HL-60/S4 (cell line): ENCODE measurements at regions not wholly inside any gene's neighbourhood (a gene's known extent, or its start where the extent isn't known, plus 50 kb on each side); places are given as distances from the start of the nearest gene placed in this dataset.
"Not testable (repeated sequence)": the region's sequence is repeated elsewhere in the genome, so short reads cannot be mapped to it uniquely, and the experiment has no call there.

Source experiments
- in situ Hi-C: fragments of 300-500 bp; cut with MboI; formaldehyde crosslinking; loops from 2 replicates; pipeline ENCODE4 v1.14.3; 2022; ENCODE audit warnings: low sequenced_read_pairs

DNA sequence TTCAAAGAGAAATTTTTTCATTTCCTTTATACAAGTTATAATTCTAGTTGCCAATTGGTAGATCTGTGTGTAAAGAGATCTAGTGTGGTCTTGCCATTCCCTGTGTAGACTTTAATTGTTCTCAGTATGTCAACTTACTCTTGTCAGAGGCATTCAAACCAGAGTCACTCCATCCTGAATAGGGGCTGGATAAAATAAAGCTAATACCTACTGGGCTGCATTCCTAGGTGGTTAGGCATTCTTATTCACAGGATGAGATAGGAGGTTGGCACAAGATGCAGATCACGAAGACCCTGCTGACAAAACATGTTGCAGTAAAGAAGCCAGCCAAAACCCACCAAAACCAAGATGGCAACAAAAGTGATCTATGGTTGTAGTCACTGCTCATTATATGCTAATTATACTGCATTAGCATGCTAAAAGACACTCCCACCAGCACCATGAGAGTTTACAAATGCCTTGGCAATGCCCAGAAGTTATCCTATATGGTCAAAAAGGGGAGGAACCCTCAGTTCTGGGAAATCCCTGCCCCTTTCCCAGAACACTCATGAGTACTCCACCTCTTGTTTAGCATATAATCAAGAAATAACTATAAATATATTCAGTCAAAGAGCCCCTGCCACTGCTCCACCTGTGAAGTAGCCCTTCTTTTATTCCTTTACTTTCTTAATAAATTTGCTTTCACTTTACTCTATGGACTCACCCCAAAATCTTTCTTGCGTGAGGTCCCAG is 74.0 kb upstream of the ADAMTS5 start:
- in situ Hi-C loops, result no loop called here

DNA sequence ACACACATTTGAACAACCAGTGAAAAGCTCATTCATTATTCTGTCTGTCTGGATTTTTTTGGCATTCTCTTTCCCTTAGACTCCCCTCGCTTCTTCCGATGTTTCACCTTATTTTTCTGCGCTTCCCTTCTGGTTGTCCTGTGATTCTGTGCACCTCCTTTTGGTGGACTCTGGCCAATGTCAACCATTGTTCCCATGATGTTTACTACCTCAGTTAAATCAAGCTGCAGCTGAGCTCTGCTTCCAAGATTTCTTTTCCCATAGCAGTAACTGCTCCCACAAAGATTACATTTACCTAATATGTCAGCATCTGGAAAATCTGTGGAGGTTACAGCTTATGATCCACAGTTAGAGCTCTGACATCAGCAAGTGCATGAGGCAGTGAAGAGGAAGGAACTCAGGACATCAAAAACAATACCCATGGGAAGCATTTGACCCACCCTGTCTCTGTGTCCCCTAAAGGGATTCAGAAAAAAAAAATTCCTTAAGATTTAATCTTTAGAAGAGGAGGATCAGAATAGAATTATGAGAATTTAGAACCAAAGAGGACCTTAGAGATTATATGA is 69.9 kb upstream of the ADAMTS5 start:
- in situ Hi-C loops, result no loop called here

- in situ Hi-C loops, result no loop called here
These were observed 68.9 kb upstream of the ADAMTS5 start for GRCh38 chr21:27035791-27036190.

GRCh38 chr21:27034796-27035195 is 67.9 kb upstream of the ADAMTS5 start:
- in situ Hi-C loops, result no loop called here

DNA sequence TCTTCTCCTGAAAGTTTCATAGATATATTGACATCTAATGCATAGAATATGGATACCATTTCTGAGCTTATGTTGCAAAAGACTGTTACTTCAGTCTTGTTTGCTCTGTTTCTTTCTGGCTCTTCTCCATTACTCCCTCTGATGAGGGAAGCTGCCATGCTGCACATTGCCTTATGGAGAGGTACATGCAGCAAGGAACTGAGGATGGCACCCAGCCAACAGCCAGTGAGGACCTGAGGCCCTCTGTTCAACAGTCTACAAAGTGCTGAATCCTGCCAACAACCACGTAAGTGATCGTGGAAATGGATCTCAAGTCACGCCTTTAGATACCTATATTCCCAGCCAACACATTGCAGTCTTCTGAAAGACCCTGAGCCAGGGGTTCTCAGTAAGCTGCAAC is 66.6 kb upstream of the ADAMTS5 start:
- in situ Hi-C loops, result no loop called here

GRCh38 chr21:27026501-27026900 is 59.6 kb upstream of the ADAMTS5 start:
- in situ Hi-C loops, result no loop called here

DNA sequence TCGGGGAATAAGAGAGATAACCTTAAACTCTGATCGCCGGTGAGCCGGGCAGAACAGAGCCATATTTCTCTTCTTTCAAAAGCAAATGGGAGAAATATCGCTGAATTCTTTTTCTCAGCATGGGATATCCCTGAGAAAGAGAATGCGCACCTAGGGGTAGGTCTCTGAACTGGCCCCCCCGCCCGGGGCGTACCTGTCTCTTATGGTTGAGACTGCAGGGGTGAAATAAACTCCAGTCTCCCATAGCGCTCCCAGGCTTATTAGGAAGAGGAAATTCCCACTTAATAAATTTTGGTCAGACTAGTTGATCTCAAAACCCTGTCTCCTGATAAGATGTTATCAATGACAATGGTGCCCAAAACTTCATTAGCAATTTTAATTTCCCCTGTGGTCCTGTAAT is 58.8 kb upstream of the ADAMTS5 start:
- in situ Hi-C loops, result not testable (repeated sequence)

GRCh38 chr21:27024971-27025370 is 58.1 kb upstream of the ADAMTS5 start:
- in situ Hi-C loops, result no loop called here

DNA sequence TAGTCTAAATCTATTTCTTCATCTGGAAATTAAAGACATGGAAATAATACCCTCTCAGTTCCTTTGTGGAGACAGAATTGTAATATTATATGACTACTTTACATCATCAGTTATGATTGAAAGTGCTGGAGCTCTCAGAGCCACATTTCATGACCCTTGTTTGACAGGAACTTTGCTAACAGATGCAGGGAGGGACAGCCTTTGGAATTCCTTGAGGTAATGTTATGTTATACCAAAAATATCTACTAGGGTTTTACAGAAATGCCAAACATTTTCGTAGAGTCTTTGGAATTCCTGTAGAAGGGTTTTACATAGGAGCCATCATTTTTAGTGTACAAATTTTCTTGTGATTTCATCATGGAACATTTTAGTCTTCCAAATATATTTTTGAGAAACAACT is 57.4 kb upstream of the ADAMTS5 start:
- in situ Hi-C loops, result no loop called here

DNA sequence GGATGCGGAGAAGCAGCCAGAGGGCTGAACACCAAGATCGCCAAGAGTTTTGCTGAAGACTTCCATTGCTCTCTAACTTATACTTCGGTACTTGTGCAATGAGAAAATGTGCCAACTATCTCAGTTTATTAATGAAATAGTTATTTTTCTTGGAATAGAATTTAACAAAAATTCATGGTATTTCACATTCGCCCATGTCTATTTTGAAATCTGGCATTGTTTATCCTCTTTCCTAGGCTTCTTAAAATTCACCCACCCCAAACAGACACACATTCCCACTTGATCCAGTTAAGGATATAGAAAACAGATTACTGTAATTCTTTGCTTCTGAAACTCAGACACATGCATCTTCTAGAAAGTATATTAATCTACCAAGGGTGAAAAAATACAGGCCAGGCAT is 56.3 kb upstream of the ADAMTS5 start:
- in situ Hi-C loops, result no loop called here

DNA sequence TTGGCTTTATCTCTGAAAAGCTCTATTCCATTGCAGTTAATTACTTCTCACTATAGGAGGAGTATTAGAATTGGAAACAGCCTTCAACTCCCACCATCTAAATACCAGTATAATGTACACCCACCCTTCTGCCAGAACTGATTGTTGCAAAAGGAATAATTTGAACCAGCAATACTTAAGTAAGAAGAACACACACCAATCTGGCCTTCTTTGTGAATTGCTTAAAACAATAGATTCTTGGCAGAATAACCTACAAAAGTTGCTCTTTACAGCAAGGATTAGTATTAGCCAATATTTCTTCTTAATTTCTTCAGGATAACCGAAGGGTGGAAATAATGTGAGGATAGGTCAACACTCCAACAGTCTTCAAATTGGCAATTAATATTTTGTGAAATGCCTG is 54.9 kb upstream of the ADAMTS5 start:
- in situ Hi-C loops, result no loop called here

DNA sequence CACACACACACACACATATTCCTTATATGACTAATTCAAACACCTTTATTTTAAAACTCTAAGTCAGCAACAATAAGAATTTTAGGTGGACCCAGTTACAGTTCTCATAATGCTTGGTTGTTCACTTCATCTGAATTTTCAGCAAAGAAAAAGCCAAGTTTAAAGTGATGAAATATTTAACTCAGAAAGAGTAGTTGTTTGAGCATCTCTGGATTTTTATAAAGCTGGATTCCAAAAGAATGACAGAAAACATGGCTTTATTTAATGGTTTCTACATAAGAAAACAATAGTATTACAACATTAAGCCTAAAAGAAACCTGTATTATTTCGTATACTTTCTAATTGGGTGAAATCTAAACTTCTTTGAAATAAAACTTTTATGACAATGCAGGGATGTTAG is 54.2 kb upstream of the ADAMTS5 start:
- in situ Hi-C loops, result no loop called here

DNA sequence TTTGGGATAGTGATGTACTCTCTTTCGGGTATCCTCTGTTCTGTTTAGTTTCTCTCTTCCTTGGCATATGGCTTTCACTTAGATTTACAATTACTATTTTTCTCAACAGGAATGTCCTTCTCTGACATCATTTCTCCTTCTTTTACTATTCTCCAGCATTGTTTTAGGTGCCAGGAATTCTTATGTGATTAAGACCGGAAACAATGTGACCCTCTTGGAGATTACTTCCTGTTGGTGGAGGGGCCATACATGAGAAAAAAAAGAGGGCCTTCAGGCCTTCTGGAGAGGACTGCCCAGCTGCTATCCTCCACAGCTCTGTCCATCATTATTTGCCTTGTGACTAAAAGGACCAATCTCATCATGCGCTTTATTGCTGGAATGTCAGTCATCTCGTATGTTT is 50.4 kb upstream of the ADAMTS5 start:
- in situ Hi-C loops, result no loop called here
